Lower leg skin (tissue), 4 donors: ENCODE measurements at regions not wholly inside any gene's neighbourhood (a gene's known extent, or its start where the extent isn't known, plus 50 kb on each side); places are given as distances from the start of the nearest gene placed in this dataset.

Experiments
- DNase-seq, 2 donors: peaks; one replicate each; pipeline ENCODE4 v3.0.0-alpha.2; 2019; ENCODE audit warnings: low spot score in 2 of 2
- H3K4me3 ChIP-seq: fragments of 200-600 bp; sonication (generic); 2 replicates; pipeline ENCODE4 v1.5.1; 2017; ENCODE audit warnings: mild to moderate bottlenecking, low read depth; ENCODE audit not compliant: poor library complexity, severe bottlenecking
- POLR2A ChIP-seq, 2 donors: fragments of 450-650 bp; IDR thresholded peaks; one replicate each; pipeline ENCODE4 v1.6.1; 2016 to 2017; ENCODE audit warnings: antibody characterized with exemption in 2 of 2, mild to moderate bottlenecking in 1 of 2, moderate library complexity in 1 of 2
- WGBS, 2 donors: methylation state at CpG; one replicate each; pipeline ENCODE4 v1.1.5; 2018; 5-methylcytosine and 5-hydroxymethylcytosine counted together
- intact Hi-C: fragments of 100-400 bp; cut with DNase I; formaldehyde crosslinking; loops from one replicate; pipeline ENCODE4 v1.15.0; 2023; ENCODE audit warnings: low total_unique reads
- TF ChIP-seq, protein P1 (sequence below), 3 donors: fragments of 450-650 bp; IDR thresholded peaks; one replicate each; pipeline ENCODE4 v1.5.1; 2016; ENCODE audit warnings: antibody characterized with exemption in 3 of 3, mild to moderate bottlenecking in 3 of 3, moderate library complexity in 2 of 3

DNA sequence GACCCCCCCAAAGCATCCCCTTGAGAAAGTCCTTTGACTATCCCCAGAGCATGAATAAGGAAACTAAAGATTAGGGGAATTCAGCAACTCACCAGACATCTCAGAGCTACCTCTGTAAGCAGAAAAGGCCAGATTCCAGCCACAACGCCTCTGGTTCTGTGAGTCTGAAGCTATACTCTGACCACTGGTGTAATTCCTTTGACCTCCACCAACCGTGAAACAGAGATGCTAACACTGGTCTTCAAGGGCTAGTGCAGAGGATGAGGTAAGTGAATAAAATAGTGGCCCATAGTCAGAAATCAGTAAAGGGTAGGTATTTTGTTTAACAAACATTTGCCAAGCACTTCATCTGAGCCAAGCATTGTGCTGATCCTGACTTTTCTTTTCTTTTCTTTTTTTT, 353.4 kb downstream of the NPIPA8 start:
- intact Hi-C loops, result no loop called here
- no peak for TF ChIP-seq POLR2A (IDR thresholded peaks at IDR 0.05)
- TF ChIP-seq, protein P1, sequence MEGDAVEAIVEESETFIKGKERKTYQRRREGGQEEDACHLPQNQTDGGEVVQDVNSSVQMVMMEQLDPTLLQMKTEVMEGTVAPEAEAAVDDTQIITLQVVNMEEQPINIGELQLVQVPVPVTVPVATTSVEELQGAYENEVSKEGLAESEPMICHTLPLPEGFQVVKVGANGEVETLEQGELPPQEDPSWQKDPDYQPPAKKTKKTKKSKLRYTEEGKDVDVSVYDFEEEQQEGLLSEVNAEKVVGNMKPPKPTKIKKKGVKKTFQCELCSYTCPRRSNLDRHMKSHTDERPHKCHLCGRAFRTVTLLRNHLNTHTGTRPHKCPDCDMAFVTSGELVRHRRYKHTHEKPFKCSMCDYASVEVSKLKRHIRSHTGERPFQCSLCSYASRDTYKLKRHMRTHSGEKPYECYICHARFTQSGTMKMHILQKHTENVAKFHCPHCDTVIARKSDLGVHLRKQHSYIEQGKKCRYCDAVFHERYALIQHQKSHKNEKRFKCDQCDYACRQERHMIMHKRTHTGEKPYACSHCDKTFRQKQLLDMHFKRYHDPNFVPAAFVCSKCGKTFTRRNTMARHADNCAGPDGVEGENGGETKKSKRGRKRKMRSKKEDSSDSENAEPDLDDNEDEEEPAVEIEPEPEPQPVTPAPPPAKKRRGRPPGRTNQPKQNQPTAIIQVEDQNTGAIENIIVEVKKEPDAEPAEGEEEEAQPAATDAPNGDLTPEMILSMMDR (IDR thresholded peaks at IDR 0.05), result no peak
- DNase-seq, result no peak
- WGBS, 2 donors, result 78 to 81% methylated on average over 2 of the region's 2 CpGs
- H3K4me3 ChIP-seq, result no peak overlapping the region

DNA sequence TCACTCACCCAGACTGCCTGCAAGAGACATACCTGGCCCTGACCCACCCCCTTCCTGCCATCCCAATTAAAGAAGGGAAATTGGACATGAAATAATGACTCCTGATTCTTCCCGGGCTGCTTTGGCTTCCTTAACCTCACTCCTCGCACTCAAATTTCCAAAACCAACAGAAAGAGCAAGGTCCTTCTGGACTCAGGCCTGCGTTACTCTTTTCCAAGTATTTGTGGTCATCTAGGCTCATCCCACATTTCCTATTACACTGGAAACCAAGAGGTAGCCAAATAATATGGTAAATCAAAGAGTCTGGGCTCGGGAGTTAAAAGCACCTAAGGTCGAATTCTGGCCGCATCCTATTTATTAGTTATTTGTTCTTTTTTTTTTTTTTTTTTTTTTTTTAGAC, 359.3 kb downstream of the NPIPA8 start:
- DNase-seq, result no peak
- H3K4me3 ChIP-seq, result no peak overlapping the region
- TF ChIP-seq, protein P1 (IDR thresholded peaks at IDR 0.05), result no peak
- no peak for TF ChIP-seq POLR2A (IDR thresholded peaks at IDR 0.05)
- 83 to 95% methylated on average over 6 of the region's 6 CpGs for WGBS, 2 donors
- intact Hi-C loops, result no loop called here

DNA sequence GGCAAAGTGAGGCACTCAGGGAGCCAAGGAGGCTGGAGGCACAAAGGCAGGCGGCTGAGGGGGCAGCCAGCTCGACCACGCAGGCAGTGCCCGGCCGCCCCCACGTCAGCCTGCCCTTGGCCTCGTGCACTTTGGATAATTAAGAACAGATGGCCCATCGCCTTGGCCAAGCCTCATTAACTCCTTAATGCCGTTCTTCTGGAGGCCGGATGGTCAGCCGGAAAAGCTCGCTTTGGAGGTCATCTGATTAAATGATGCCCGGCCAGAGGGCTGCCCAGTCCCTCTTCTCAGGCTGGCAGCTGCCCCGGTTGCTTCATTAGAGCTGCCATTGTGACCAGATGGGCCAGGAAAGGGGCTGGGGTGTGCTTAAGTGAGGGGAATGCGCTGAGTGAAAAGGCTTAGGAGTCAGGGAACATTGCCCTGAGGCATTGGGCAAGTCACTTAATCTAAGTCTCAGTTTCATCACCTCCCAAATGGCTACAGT, 364.0 kb downstream of the NPIPA8 start:
- H3K4me3 ChIP-seq, result no peak overlapping the region
- WGBS, 2 donors, result 39 to 50% methylated on average over 15 of the region's 15 CpGs
- peak; percentile 31 to 86 for DNase-seq
- intact Hi-C loops, result no loop called here
- TF ChIP-seq, protein P1 (IDR thresholded peaks at IDR 0.05), result no peak
- no peak for TF ChIP-seq POLR2A (IDR thresholded peaks at IDR 0.05)

DNA sequence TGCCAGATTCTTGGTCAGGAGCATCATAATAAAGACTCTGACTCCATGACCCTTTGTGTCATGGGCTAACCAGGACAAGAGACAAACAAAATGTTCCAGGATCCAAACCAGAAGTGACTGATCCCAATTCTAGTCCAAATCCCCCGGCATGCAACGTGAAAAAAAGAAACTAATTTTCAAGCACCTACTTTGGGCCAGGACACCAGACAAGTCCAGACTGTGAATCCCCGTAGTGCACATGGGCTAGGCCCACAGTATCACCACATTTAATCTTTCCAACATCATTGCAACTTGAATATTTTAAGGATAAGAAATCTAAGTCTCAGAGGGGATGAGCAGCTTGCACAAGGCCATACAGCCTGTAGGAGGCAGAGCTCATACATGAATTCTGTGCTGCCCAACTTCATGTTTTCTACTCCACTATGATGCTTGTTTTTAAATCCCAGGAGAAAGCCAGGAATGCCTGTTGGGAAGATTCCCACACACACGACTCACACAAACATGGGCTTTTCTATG, 365.7 kb downstream of the NPIPA8 start:
- no peak overlapping the region for H3K4me3 ChIP-seq
- WGBS, 2 donors, result 41 to 49% methylated on average over 4 of the region's 4 CpGs
- TF ChIP-seq, protein P1 (IDR thresholded peaks at IDR 0.05), result no peak
- peak in 1 of 2 donors; percentile 60 for DNase-seq
- intact Hi-C loops, result no loop called here

DNA sequence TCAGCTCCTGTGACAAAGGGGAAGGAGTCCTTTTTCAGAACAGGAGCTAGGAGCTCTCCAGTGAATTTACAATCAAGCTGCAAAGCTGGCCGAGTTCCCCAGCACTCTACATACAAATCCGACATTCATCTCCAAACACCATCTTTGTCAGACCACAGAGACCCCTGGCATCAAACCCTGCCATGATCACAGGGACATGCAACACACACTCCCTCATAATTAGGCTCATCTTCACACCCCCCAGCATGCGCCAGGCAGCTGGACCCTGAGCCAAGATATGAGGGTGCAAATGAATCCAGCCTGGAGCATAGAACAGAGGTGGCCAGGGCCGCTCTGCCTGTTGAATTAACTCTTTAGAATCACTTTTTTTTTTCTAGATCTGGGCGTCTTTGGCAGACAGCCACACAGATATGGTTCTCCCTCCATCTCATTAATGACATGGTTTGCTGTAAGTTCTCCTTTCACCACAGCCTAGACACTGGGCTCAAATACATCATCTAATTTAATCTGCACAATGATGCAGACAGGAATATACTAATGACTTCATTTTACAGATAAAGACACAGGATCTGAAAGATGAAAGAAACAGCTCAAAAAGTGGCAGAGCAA, 366.3 kb downstream of the NPIPA8 start:
- H3K4me3 ChIP-seq, result no peak overlapping the region
- intact Hi-C loops, result no loop called here
- WGBS, 2 donors, result 35 to 54% methylated on average over 5 of the region's 5 CpGs
- no peak for DNase-seq
- TF ChIP-seq POLR2A (IDR thresholded peaks at IDR 0.05), result no peak
- TF ChIP-seq, protein P1 (IDR thresholded peaks at IDR 0.05), result no peak
